ENCODE measurements at regions not wholly inside any gene's neighbourhood (a gene's known extent, or its start where the extent isn't known, plus 50 kb on each side); places are given as distances from the start of the nearest gene placed in this dataset.
A peak's percentile ranks its signal among the peaks of the same experiment; 100 is the strongest.

GRCh38 chr3:176926034-176926433 lies 271.2 kb downstream of the TBL1XR1 start:
- no peaks in the 10 kb centered on the region for H3K36me3 Mint-ChIP-seq
- H3K4me3 Mint-ChIP-seq = no peak overlapping the region
- no peak for DNase-seq
- H3K4me1 Mint-ChIP-seq = peaks cover 3 to 7% of the 10 kb centered on the region in 2 donors
- no peak for ATAC-seq (replicated peaks)
- no peaks in the 10 kb centered on the region for H3K9me3 Mint-ChIP-seq
- H3K27ac Mint-ChIP-seq = no peak overlapping the region
- H3K27me3 Mint-ChIP-seq = peaks cover 0 to 5% of the 10 kb centered on the region in 2 donors

- H3K4me1 Mint-ChIP-seq = no peaks in the 10 kb centered on the region
- ATAC-seq (replicated peaks) (no peak), DNase-seq (no peak)
- no peak overlapping the region for H3K4me3 Mint-ChIP-seq
- no peak overlapping the region for H3K27ac Mint-ChIP-seq
- no peaks in the 10 kb centered on the region for H3K36me3 Mint-ChIP-seq
- H3K9me3 Mint-ChIP-seq = no peaks in the 10 kb centered on the region
- no peaks in the 10 kb centered on the region for H3K27me3 Mint-ChIP-seq
Observed at GRCh38 chr3:176920766-176921160, 276.5 kb downstream of the TBL1XR1 start.

- no peak for DNase-seq
- ATAC-seq (replicated peaks) = no peak
- Mint-ChIP-seq H3K27ac (no peak overlapping the region), H3K4me1 (no peaks in the 10 kb centered on the region), H3K27me3 (no peaks in the 10 kb centered on the region), H3K36me3 (no peaks in the 10 kb centered on the region), H3K4me3 (no peak overlapping the region), H3K9me3 (no peaks in the 10 kb centered on the region)
Observed at GRCh38 chr3:176919836-176920765, 277.2 kb downstream of the TBL1XR1 start.

GRCh38 chr3:176916777-176917176 lies 280.5 kb downstream of the TBL1XR1 start:
- H3K9me3 Mint-ChIP-seq = no peaks in the 10 kb centered on the region
- DNase-seq (no peak), ATAC-seq (replicated peaks) (no peak)
- H3K36me3 Mint-ChIP-seq = no peaks in the 10 kb centered on the region
- no peaks in the 10 kb centered on the region for H3K27me3 Mint-ChIP-seq
- no peak overlapping the region for H3K27ac Mint-ChIP-seq
- H3K4me1 Mint-ChIP-seq = no peaks in the 10 kb centered on the region
- H3K4me3 Mint-ChIP-seq = no peak overlapping the region

GRCh38 chr3:176914764-176915163 lies 282.5 kb downstream of the TBL1XR1 start:
- H3K27ac Mint-ChIP-seq = no peak overlapping the region
- H3K4me3 Mint-ChIP-seq = no peak overlapping the region
- no peaks in the 10 kb centered on the region for H3K9me3 Mint-ChIP-seq
- H3K36me3 Mint-ChIP-seq = no peaks in the 10 kb centered on the region
- DNase-seq (no peak), ATAC-seq (replicated peaks) (no peak)
- no peaks in the 10 kb centered on the region for H3K27me3 Mint-ChIP-seq
- H3K4me1 Mint-ChIP-seq = no peaks in the 10 kb centered on the region

- H3K9me3 Mint-ChIP-seq = no peaks in the 10 kb centered on the region
- no peak for ATAC-seq (replicated peaks)
- H3K27ac Mint-ChIP-seq = no peak overlapping the region
- no peaks in the 10 kb centered on the region for H3K36me3 Mint-ChIP-seq
- no peak overlapping the region for H3K4me3 Mint-ChIP-seq
- no peaks in the 10 kb centered on the region for H3K4me1 Mint-ChIP-seq
- DNase-seq = no peak
- no peaks in the 10 kb centered on the region for H3K27me3 Mint-ChIP-seq
Observed at GRCh38 chr3:176911579-176911978, 285.7 kb downstream of the TBL1XR1 start.

GRCh38 chr3:176909044-176909443 lies 288.2 kb downstream of the TBL1XR1 start:
- H3K27ac Mint-ChIP-seq = no peak overlapping the region
- ATAC-seq (replicated peaks) = no peak
- H3K9me3 Mint-ChIP-seq = no peaks in the 10 kb centered on the region
- H3K4me1 Mint-ChIP-seq = no peaks in the 10 kb centered on the region
- no peaks in the 10 kb centered on the region for H3K36me3 Mint-ChIP-seq
- no peak overlapping the region for H3K4me3 Mint-ChIP-seq
- H3K27me3 Mint-ChIP-seq = no peaks in the 10 kb centered on the region
- no peak for DNase-seq

- H3K4me3 Mint-ChIP-seq = no peak overlapping the region
- H3K27ac Mint-ChIP-seq = no peak overlapping the region
- H3K36me3 Mint-ChIP-seq = no peaks in the 10 kb centered on the region
- ATAC-seq (replicated peaks) = no peak
- no peaks in the 10 kb centered on the region for H3K4me1 Mint-ChIP-seq
- no peaks in the 10 kb centered on the region for H3K27me3 Mint-ChIP-seq
- DNase-seq = no peak
- no peaks in the 10 kb centered on the region for H3K9me3 Mint-ChIP-seq
Observed at GRCh38 chr3:176906046-176906905, 291.0 kb downstream of the TBL1XR1 start.

GRCh38 chr3:176905331-176905730 lies 292.0 kb downstream of the TBL1XR1 start:
- Mint-ChIP-seq H3K27me3 (no peaks in the 10 kb centered on the region), H3K4me3 (no peak overlapping the region), H3K9me3 (no peaks in the 10 kb centered on the region), H3K4me1 (no peaks in the 10 kb centered on the region), H3K27ac (no peak overlapping the region), H3K36me3 (no peaks in the 10 kb centered on the region)
- no peak for ATAC-seq (replicated peaks)
- no peak for DNase-seq

GRCh38 chr3:176904506-176904905 lies 292.8 kb downstream of the TBL1XR1 start:
- Mint-ChIP-seq H3K9me3 (no peaks in the 10 kb centered on the region), H3K27ac (no peak overlapping the region), H3K27me3 (no peaks in the 10 kb centered on the region), H3K4me3 (no peak overlapping the region), H3K36me3 (no peaks in the 10 kb centered on the region), H3K4me1 (no peaks in the 10 kb centered on the region)
- DNase-seq (no peak), ATAC-seq (replicated peaks) (no peak)

GRCh38 chr3:176896640-176897039 lies 300.6 kb downstream of the TBL1XR1 start:
- ATAC-seq (replicated peaks) (peak in 1 of 2 donors; percentile 56), DNase-seq (no peak)
- H3K27me3 Mint-ChIP-seq = peaks cover 0 to 11% of the 10 kb centered on the region in 2 donors
- H3K4me1 Mint-ChIP-seq = peaks cover 3 to 5% of the 10 kb centered on the region in 2 donors
- no peak overlapping the region for H3K4me3 Mint-ChIP-seq
- peaks cover 2 to 4% of the 10 kb centered on the region in 2 donors for H3K9me3 Mint-ChIP-seq
- no peak overlapping the region for H3K27ac Mint-ChIP-seq
- no peaks in the 10 kb centered on the region for H3K36me3 Mint-ChIP-seq

- Mint-ChIP-seq H3K27ac (no peak overlapping the region), H3K9me3 (peaks cover 5 to 9% of the 10 kb centered on the region in 2 donors), H3K4me1 (peaks cover 3 to 5% of the 10 kb centered on the region in 2 donors), H3K27me3 (peaks cover 0 to 11% of the 10 kb centered on the region in 2 donors), H3K4me3 (no peak overlapping the region), H3K36me3 (no peaks in the 10 kb centered on the region)
- DNase-seq (no peak), ATAC-seq (replicated peaks) (no peak)
Observed at GRCh38 chr3:176896165-176896564, 301.1 kb downstream of the TBL1XR1 start.

- H3K27me3 Mint-ChIP-seq = peaks cover 11 to 33% of the 10 kb centered on the region in 2 donors
- ATAC-seq (replicated peaks) (no peak), DNase-seq (no peak)
Observed at GRCh38 chr3:176879710-176880109, 317.6 kb downstream of the TBL1XR1 start.

GRCh38 chr3:176873261-176873660 lies 324.0 kb downstream of the TBL1XR1 start:
- Mint-ChIP-seq H3K4me1 (peaks cover 4 to 9% of the 10 kb centered on the region in 2 donors), H3K27ac (no peak overlapping the region), H3K27me3 (peaks cover 4 to 9% of the 10 kb centered on the region in 2 donors), H3K36me3 (peaks cover 9 to 10% of the 10 kb centered on the region in 2 donors), H3K9me3 (peaks cover 11 to 17% of the 10 kb centered on the region in 2 donors), H3K4me3 (no peak overlapping the region)
- DNase-seq (no peak), ATAC-seq (replicated peaks) (peak in 1 of 2 donors; percentile 6)

More at GRCh38 chr3:176879710-176880109, 317.6 kb downstream of the TBL1XR1 start:
- Mint-ChIP-seq H3K4me1 (no peaks in the 10 kb centered on the region), H3K4me3 (no peak overlapping the region), H3K36me3 (peaks cover 0 to 4% of the 10 kb centered on the region in 2 donors), H3K27ac (no peak overlapping the region), H3K9me3 (peaks cover 13 to 18% of the 10 kb centered on the region in 2 donors)

All from stimulated activated naive B cell treated with anti-CD40 and anti-IgM and Interleukin-4, amounts not matched to agents 10 μg/mL and 1 μg/mL and 100 μg/mL, for 72 hours (primary cell).